Fibroblast of skin of left quadriceps (primary cell): ENCODE measurements at regions not wholly inside any gene's neighbourhood (a gene's known extent, or its start where the extent isn't known, plus 50 kb on each side); places are given as distances from the start of the nearest gene placed in this dataset.

ENCODE experiments used
- DNase-seq, 2 experiments: peaks; one replicate each; pipeline ENCODE4 v3.0.0-alpha.2; 2013; ENCODE audit warnings: low read depth in 2 of 2

DNA sequence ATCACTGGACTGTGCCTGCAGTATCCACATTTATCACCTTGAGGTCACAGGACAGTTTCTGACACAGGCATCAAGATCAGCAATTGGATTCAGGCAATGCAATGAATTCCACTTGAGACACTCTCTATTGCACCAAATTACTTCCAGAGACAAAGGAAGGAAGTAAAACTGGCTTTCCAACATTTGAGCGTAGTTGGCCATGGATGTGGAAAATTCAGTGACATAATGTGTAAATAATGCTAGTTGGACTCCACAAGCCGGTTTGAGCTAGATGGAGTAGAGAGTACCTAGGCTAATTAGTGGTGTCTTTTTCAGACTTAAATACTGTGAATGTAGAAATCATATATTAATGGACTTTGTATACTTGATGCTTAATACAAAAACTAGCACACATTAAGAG, 168.3 kb upstream of the SYT1 start:
- DNase-seq: no peak

DNA sequence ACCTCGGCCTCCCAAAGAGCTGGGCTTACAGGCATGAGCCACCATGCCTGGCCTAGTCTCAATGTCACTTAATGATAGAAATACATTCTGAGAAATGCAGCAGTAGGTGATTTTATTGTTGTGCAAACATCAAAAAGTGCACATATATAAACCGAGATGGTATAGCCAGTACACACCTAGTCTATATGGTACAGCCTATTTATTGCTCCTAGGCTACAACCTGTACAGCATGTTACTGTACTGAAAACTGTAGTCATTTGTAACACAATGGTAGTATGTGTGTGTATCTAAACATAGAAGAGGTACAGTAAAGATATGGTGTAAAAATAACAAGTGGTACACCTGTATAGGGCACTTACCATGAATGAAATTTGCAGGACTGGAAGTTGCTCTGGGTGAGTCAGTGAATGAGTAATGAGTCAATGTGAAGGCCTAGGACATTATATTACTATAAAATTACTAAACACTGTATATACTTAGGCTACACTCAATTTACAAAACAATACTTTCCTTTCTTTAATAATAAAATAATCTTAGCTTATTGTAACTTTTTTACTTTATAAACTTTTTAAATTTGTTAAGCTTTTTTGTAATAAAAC, 166.7 kb upstream of the SYT1 start:
- no peak for DNase-seq

DNA sequence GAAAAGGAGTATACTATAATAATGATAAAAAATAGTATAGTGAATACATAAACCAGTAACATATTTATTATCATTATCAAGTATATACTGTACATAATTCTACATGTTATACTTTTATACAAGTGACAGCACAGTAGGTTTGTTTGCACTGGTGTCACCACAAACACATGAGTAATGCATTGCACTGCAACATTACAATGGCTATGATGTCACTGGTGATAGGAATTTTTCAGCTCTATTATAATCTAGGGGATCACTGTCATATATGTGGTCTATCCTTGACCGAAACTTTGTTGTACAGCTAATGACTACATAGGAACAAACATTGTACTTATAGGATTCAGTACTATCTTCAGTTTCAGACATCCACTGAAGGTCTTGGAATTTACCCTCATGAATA, 165.8 kb upstream of the SYT1 start:
- DNase-seq: no peak

DNA sequence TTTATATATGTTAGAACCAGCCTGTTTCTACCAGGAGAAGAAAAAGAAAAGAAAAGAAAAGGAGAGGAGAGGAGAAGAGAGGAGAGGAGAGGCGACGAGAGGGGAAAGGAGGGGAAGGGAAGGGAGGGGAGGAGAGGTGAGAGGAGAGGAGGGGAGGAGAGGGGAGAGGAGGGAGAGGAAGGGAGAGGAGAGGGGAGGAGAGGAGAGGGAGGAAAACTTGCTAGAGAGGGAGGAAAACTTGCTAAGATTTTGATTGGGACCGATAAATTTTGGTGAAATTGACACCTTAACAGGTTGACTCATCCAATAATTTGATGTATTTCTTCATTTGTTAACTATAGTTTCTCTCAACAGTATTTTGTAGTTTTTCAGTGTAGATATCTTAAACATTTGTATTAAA, 164.0 kb upstream of the SYT1 start:
- no peak for DNase-seq

DNA sequence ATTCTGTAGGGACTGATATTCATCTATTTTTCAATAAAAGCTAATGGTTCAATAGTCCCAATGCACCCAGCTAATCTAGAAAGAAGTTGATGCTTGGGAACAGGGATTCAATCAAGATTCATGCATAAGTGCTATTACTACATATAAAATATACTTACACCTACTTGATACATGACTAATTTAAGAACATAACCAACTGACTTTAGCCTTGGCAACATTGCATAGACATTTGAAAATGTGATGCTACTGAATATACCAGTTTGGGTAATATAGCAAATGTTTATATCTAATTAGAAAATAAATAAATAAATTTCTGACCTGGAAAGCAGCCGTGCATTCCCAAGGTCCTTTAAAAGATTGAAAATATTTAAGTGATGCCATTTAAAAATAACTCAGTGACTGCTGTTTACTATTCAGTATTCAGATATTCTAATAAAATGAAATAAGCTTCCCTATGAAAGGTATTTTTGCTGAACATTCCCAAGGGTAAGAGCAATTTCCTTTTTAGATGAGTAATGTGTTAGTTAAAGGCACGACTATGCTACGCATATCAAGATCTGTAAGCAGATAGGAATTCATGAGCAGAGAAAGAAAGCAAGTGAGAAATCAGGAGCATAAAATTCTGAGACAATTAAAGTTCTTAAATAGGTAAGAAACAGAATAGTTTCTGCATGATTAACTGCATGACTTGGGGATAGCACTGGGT, 160.6 kb upstream of the SYT1 start:
- peak; percentile 80 for DNase-seq

DNA sequence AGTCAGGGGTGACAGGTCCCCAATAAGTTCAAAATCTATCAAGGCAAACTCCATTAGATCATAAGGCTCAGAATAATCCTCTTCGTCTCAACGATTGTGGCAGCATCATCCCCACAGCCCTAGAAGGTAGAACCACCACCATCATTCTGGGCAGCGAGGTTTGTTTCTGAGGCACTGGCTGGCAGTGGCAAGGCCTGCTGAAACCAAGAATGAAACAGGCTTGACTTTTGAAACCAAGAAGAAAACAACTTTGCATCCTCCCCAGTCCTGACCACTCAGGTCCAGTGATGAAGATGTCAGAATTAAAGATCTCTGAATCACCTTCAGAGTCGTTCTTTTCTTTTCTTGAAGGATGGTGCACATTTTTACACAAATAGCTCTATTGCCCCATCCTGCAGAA, 152.6 kb upstream of the SYT1 start:
- no peak for DNase-seq

DNA sequence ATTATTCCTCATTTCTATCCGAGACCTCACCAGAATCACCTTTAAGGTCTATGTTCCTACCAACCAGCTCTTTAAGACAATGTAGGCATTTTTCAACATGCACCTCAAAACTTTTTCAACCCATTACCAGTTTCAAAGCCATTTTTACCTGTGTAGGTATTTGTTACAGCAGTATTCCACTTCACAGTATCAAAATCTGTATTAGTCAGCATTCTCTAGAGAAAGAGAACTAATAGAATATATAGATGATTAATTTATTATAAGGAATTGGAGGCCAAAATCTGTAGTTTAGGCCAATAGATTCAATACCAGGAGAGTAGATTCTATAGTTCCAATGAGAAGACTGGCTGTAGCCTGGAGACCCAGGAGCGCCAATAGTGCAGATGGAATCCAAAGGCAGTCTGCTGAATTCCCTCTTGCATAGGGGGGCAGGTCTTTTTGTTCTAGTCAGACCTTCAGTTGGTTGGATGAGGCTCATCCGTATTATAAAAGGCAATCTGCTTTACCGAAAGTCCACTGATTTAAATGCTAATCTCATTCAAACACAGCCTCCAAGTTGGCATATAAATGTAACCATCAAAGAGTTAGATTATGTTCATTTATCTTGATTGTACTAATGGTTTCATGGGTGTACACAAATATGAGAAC, 151.6 kb upstream of the SYT1 start:
- DNase-seq: no peak

DNA sequence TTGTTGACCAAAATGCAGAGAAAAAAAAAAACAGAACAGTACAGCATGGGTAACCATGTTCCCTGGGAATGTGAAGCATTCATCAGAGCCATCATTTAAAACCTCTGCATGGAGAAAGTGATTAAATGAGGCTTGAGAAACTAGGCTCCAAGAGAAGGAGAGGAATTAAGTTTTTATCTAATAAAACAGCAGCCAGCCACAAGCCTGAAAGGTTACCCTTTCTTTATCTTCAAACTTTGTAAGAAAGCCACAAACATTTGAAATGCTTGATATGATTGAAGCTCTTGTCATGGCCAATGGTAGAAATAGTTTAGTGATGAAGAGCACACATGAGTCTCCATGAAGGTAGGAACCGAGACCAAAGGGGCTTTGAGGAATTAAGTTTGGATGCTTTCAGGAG, 144.9 kb upstream of the SYT1 start:
- no peak for DNase-seq

DNA sequence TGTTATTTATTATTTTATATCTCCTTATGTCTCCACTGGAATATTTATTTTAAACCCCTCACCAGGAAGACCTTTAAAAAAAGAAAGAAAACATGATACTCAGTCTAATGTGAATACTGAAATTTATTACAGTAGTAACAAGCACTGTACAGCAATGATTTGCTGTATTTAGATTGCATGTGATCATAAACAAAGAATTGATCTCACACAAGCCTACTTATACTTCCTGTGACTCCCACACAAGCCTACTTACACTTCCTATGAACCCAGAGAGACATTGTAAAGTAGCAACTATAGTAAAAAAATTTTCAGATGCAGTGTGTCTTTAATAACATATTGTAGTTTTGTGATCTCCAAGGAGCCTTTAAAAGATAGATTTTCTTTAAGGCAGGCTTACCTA, 142.7 kb upstream of the SYT1 start:
- DNase-seq: no peak

DNA sequence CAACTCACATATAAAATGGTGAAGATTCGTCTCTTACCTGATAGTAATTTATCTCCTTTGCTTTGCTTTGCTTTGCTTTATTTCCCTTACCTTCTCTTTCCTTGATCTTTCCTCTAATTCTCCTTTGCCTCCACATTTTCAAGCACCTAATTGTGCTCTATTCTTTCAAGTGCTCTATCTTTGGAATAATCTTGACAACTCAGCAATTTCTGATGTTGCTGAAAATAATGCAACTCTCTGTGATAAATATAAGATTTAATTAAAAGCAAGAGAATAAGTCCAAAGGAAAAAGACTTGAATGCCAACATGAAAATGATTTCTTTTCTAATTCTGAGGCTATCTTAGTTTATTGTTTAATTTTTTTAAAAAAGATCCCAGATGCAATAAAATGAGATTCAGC, 139.5 kb upstream of the SYT1 start:
- no peak for DNase-seq

DNA sequence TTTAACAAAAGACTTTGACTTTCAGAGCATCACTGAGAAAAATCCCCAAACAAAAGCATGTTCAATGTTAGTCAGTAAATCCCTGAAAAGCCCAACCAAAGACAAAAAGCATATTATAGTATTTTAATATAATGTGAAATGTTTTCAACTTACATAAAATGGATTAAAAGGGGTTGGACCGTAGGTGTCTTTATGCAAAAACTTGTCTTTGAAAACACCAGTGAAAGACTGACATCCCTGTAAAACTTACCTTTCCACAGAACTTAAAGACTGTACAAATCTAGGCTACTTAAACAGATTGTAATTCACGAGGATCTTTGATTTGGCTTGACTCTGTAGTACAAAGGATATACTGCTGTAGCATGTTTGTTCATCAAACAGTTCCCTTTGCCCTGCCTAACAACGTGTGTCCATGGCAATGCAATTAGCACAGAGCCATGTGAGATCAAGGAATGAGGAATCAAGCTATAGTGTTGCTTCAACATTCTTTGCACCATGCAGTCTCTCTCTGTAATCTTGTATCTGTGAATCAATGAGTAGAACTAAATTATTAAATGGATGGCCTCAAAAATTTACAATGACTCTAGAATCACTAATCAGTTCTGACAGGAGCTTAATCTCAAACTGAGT, 138.5 kb upstream of the SYT1 start:
- no peak for DNase-seq

DNA sequence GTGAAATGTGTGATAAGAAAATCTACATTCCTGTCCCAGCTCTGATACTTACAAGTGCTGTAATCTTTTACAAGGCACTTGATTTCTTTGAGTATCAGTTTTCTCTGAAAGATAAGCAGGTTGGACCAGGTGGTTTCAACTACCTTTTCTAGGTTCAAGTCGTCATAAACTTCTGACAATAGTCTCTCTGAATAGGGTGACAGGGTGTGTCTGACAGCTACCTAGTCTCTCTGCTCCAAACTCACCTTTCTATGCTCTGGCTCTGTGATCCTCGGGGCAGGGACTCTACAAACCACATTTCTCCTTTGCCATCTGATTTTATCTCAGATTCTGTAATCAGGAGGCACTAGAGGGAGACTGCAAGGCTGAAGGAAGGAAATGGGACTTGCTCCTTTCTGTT, 137.7 kb upstream of the SYT1 start:
- DNase-seq: no peak

DNA sequence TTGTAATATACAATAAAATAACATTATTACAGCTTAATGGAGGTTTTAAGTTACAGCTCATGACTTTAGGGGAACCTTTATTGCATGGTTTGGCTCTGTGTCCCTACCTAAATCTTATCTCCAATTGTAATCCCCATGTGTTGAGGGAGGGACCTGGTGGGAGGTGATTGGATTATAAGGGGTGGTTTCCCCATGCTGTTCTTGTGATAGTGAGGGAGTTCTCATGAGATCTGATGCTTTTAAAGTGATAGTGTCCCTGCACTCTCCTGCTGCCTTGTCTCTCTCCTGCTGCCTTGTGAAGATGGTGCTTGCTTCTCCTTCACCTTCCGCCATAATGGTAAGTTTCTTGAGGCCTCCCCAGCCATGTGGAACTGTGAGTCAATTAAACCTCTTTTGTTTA, 132.1 kb upstream of the SYT1 start:
- no peak for DNase-seq

DNA sequence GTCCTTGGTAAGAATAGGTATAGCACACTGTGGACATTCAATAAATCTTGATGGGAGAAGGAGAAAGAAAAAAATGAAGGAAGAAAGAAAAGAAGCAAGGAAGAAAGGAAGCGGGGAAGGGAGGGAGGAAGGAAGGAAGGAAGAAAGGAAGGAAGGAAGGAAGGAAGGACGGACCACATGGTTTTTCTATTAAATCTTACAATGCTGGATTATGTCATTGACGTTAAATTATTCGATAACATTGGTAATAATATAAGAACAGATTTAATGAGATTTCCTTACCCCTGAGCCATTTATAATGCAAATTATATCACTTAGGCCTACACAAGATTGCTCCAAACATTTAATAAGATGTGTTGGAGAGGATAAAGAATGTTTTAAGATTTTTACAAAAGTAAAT, 124.9 kb upstream of the SYT1 start:
- no peak for DNase-seq

DNA sequence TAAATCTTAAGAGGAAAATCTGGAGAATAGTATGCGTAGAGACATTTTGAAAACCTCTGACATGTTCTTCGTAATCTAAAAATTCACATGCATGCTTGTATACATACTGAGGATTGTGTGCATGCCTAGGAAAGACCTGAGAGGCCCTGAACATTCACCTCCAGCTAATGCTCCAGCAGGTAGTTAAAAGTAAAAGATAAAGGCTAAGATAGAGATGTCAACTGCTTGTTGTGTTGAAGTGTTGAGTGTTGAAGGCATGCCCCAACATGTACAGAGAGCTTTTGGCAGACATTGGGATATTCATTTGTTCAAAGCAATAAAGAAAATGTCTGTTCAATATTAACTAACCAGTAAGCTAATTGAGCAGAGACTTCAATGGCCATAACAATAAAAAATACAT, 118.6 kb upstream of the SYT1 start:
- DNase-seq: no peak

DNA sequence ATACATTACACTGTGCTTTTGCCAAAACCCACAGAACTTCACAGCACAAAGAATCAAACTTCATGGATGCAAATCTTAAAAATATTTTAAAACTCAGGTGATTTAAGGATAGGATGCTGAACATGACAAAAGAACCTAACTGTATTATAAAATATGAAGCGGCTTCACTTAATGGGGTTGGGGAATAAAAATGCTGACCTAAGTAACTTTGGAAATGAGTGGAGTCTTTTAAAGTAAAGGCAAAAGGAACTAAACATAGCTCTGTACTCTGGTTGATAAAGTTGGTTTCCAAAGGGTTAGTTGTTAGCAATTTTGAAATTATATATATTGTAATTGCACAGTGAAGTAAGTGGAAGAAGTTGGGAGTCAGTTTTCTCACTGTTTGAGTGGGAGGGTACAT, 111.5 kb upstream of the SYT1 start:
- no peak for DNase-seq

DNA sequence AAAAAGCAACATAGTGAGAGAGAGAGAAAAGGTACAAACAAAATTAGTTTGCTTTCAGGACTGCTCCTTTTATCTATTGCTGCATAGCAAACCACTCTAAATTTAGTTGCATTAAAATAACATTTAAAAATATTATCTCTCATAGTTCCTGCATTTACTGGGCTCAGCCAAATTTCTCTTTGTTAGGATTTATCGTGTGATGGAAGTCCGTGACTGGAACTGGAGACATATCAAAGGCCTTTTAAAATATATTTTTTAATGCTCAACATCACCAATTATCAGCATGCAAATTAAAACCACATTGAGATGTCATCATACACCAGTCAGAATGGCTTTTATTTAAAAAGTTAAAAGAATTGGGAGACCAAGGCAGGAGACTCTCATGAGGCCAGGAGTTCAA, 107.6 kb upstream of the SYT1 start:
- peak in 1 of 2 experiments; percentile 3 for DNase-seq

DNA sequence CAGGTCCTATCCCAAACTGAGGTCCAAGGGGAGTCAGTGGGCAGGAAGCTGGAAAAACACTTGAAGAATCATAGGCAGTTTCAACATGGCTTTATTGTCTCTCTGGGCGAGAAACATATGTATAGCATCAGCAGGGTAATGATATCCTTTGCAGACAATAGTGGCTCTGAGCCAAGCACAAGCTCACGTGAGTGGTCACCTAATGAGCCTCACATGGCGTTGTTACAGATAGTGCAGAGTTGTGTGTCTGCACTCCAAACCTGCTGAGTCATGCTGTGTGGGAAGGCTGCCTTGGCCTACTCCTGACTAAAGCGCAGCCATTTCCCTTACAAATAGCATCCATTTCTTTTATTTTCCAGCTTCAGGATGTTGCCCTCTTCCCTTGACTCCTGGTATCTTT, 105.2 kb upstream of the SYT1 start:
- peak; percentile 23 to 45 for DNase-seq

DNA sequence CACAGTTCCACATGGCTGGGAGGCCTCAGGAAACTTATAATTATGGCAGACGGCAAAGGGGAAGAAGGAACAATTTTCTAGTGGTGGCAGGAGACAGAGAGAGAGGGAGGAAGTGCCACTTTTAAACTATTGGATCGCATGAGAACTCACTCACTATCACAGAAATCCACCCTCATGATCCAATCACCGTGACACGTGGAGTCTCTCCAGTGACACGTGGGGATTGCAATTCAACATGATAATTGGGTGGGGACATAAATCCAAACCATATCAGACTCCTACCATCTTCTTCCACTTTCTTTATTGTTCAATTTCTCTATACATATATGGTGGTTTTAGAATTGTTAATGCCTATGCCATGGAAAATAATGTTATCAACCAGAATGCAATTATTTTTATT, 103.7 kb upstream of the SYT1 start:
- DNase-seq: no peak

DNA sequence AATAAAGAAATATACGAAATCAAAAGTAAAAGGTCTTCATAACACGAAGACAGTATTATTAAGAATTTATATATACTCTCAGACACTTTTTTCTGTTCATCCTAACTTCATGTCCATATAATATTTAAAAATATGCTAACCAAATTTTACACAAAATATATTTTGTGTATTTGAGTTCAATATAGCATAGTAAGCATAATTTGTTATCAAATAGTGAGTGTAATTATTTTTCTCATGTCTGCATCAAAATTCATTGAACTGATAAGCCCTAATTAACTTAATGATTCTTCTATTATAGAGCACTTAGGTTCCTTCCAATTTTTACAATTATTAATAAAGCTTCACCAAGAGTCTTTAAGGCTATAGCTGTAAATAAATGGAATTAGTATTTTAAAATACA, 99.7 kb upstream of the SYT1 start:
- DNase-seq: no peak

DNA sequence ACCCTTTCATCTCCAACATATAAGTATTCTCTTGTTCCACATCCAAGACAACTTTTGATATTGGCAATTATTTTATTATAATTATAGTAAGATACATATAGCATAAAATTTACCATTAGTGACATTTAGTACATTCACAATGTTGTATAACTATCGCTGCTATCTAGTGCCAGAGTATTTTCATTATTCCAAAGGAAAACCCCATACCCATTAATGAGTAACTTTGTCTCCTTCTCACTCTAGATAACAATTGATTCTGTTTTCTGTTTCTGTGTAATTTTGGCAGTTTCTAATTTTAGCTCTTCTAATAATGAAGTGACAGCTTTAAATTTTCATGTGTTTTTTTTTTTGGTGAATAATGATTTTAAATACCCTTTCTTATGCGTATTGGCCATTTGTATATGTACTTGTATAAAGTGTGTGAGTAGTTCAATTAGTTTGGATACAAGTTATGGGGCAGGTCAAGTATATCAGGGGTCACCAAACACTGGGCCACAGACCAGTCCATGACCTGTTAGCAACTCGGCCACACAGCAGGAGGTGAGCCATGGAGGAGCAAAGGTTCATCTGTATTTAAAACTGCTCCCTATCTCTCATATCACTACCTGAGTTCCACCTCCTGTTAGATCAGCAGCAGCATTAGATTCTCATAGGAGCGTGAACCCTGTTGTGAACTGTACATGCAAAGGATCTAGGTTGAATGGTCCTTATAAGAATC, 97.2 kb upstream of the SYT1 start:
- no peak for DNase-seq

DNA sequence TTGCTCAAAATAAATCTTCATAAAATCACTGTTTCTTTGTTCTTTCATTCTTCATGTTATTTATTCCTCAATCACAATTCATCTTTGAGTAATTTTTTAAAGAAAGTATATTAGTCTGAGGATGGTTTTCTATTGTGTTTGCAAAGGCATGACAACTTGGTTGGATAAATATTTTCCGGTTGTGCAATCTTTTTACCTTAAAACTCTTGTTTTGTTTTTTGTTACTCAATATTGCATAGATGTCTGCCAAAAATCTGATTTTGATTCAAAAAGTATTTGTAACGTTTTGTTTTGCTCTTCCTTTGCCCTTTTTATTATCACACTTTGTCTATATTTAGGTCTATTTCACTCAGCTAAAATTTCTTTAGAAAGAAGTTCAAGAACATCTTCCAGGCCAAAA, 86.2 kb upstream of the SYT1 start:
- DNase-seq: no peak
